IMR-90 (cell line): ENCODE measurements at regions not wholly inside any gene's neighbourhood (a gene's known extent, or its start where the extent isn't known, plus 50 kb on each side); places are given as distances from the start of the nearest gene placed in this dataset.

ENCODE experiments used
- ATAC-seq: fragments of 200-7000 bp; cut with Tn5 transposase; 2 replicates; pipeline ENCODE4 v1.9.1; 2020; ENCODE audit warnings: low read depth, mild to moderate bottlenecking, moderate library complexity
- BruUV-seq: library from RNA; stranded (reverse); fragments of 400-500 nt; replicated peaks from 2 replicates; lab custom pipeline; 2021; lab: Mats Ljungman, UMichigan
- CTCF ChIA-PET: fragments of 300-600 bp; formaldehyde crosslinking; extraction: SDS; loops from one replicate; lab custom pipeline; 2021; ENCODE audit warnings: antibody characterized with exemption; lab: Yijun Ruan, JAX
- POLR2A ChIA-PET: fragments of 300-600 bp; sonication (Branson Sonifier 250); formaldehyde crosslinking; loops from one replicate; lab custom pipeline; 2022; ENCODE audit warnings: antibody characterized with exemption; ENCODE audit not compliant: unreplicated experiment; lab: Charles Lee
- DNase-seq: peaks from one replicate; pipeline ENCODE4 v3.0.0; 2013
- H2AFZ ChIP-seq: replicated peaks from 2 replicates; pipeline ENCODE3; 2013; ENCODE audit warnings: low read length, mild to moderate bottlenecking; ENCODE audit not compliant: poor library complexity
- H2AK5ac ChIP-seq: 2 replicates; pipeline ENCODE4 v1.6.1; 2013; ENCODE audit warnings: low read depth, low read length, inconsistent platforms
- H2AK9ac ChIP-seq: replicated peaks from 2 replicates; pipeline ENCODE3; 2013; ENCODE audit warnings: mild to moderate bottlenecking, low read depth, low read length, moderate library complexity; ENCODE audit not compliant: poor library complexity
- H2BK120ac ChIP-seq: 2 replicates; pipeline ENCODE4 v1.6.1; 2013; ENCODE audit warnings: low read depth, low read length, inconsistent platforms
- H2BK15ac ChIP-seq: 3 replicates; pipeline ENCODE4 v1.6.1; 2013; ENCODE audit warnings: low read depth, low read length, inconsistent platforms
- H2BK20ac ChIP-seq: 2 replicates; pipeline ENCODE4 v1.6.1; 2013; ENCODE audit warnings: low read depth, mild to moderate bottlenecking, inconsistent platforms, low read length, moderate library complexity
- H2BK5ac ChIP-seq: 2 replicates; pipeline ENCODE4 v1.6.1; 2013; ENCODE audit warnings: mild to moderate bottlenecking, low read depth, low read length, inconsistent platforms; ENCODE audit not compliant: poor library complexity, severe bottlenecking
- H3K14ac ChIP-seq: replicated peaks from 2 replicates; pipeline ENCODE4 v1.6.1; 2013; ENCODE audit warnings: low read depth, low read length, inconsistent platforms
- H3K18ac ChIP-seq: 2 replicates; pipeline ENCODE4 v1.6.1; 2013; ENCODE audit warnings: low read depth, low read length, control low read depth
- H3K23ac ChIP-seq: 2 replicates; pipeline ENCODE4 v1.6.1; 2013; ENCODE audit warnings: low read depth, low read length, inconsistent platforms
- H3K27ac ChIP-seq: 2 replicates; pipeline ENCODE4 v1.5.1; 2013; ENCODE audit warnings: mild to moderate bottlenecking, control low read depth, low read length; ENCODE audit not compliant: insufficient read depth
- H3K27me3 ChIP-seq: 2 replicates; pipeline ENCODE4 v1.6.1; 2013; ENCODE audit warnings: low read length; ENCODE audit not compliant: control insufficient read depth, insufficient read depth
- H3K36me3 ChIP-seq: 2 replicates; pipeline ENCODE4 v1.6.1; 2013; ENCODE audit warnings: low read length, mixed read lengths; ENCODE audit not compliant: control insufficient read depth, insufficient read depth
- H3K4ac ChIP-seq: 2 replicates; pipeline ENCODE4 v1.6.1; 2013; ENCODE audit warnings: low read depth, low read length, inconsistent platforms
- H3K4me1 ChIP-seq: 2 replicates; pipeline ENCODE4 v1.6.1; 2013; ENCODE audit warnings: low read length, mixed read lengths; ENCODE audit not compliant: control insufficient read depth, insufficient read depth
- H3K4me2 ChIP-seq: 2 replicates; pipeline ENCODE4 v1.6.1; 2013; ENCODE audit warnings: low read depth, mild to moderate bottlenecking, control low read depth, low read length, moderate library complexity
- H3K4me3 ChIP-seq: 2 replicates; pipeline ENCODE4 v1.5.1; 2013; ENCODE audit warnings: low read depth, mild to moderate bottlenecking, control low read depth, low read length, moderate library complexity; ENCODE audit not compliant: insufficient read depth
- H3K56ac ChIP-seq: 2 replicates; pipeline ENCODE4 v1.6.1; 2013; ENCODE audit warnings: low read length, inconsistent platforms; ENCODE audit not compliant: insufficient read depth; ENCODE audit errors: extremely low read depth
- H3K79me1 ChIP-seq, 2 experiments: 2 replicates each; pipeline ENCODE4 v1.6.1; 2013; ENCODE audit warnings: low read length in 2 of 2, inconsistent platforms in 1 of 2, low read depth in 1 of 2
- H3K9ac ChIP-seq: 2 replicates; pipeline ENCODE4 v1.6.1; 2013; ENCODE audit warnings: low read depth, low read length, control low read depth
- H3K9me1 ChIP-seq: 2 replicates; pipeline ENCODE4 v1.6.1; 2013; ENCODE audit warnings: low read length, inconsistent platforms; ENCODE audit not compliant: insufficient read depth
- H3K9me3 ChIP-seq: 2 replicates; pipeline ENCODE4 v1.6.1; 2013; ENCODE audit warnings: low read length; ENCODE audit not compliant: control insufficient read depth, insufficient read depth
- H4K20me1 ChIP-seq: 2 replicates; pipeline ENCODE4 v1.6.1; 2013; ENCODE audit warnings: low read length, inconsistent platforms; ENCODE audit not compliant: insufficient read depth
- H4K5ac ChIP-seq: 2 replicates; pipeline ENCODE4 v1.6.1; 2013; ENCODE audit warnings: mild to moderate bottlenecking, low read depth, low read length, control low read depth
- H4K8ac ChIP-seq, 2 experiments: 2 replicates each; pipeline ENCODE4 v1.6.1; 2013; ENCODE audit warnings: low read depth in 2 of 2, low read length in 2 of 2, control low read depth in 1 of 2, inconsistent platforms in 1 of 2
- H4K91ac ChIP-seq: 2 replicates; pipeline ENCODE4 v1.6.1; 2013; ENCODE audit warnings: low read depth, low read length, inconsistent platforms; ENCODE audit not compliant: insufficient read depth
- BHLHE40 ChIP-seq: fragments of 150-350 bp; IDR thresholded peaks from 2 replicates; pipeline ENCODE4 v1.6.1; 2016; ENCODE audit warnings: mild to moderate bottlenecking, low read depth, low read length
- CEBPB ChIP-seq: IDR thresholded peaks from 2 replicates; pipeline ENCODE4 v1.6.1; 2012; ENCODE audit warnings: low read depth, low read length, improper control_type of control experiment
- CTCF ChIP-seq: conservative IDR thresholded peaks from 2 replicates; pipeline ENCODE4 v1.5.1; 2012; ENCODE audit warnings: mild to moderate bottlenecking, low read depth, low read length, improper control_type of control experiment
- MAFK ChIP-seq: IDR thresholded peaks from 2 replicates; pipeline ENCODE4 v1.6.1; 2012; ENCODE audit warnings: low read depth, low read length, improper control_type of control experiment
- RCOR1 ChIP-seq: IDR thresholded peaks from 2 replicates; pipeline ENCODE4 v1.6.1; 2012; ENCODE audit warnings: mild to moderate bottlenecking, low read length, improper control_type of control experiment; ENCODE audit not compliant: insufficient replicate concordance
- WGBS, 2 experiments: methylation state at CpG; one replicate each; pipeline versions ENCODE4 v1.1.5 to v1.1.7; 2013; ENCODE audit warnings: missing lambda C conversion rate in 2 of 2; ENCODE audit not compliant: insufficient read length in 1 of 2; ENCODE audit errors: extremely low coverage in 2 of 2; 5-methylcytosine and 5-hydroxymethylcytosine counted together
- dilution Hi-C: fragments of 300-500 bp; cut with HindIII; formaldehyde crosslinking; loops from one replicate; pipeline ENCODE4 v1.14.3; 2018; ENCODE audit warnings: low sequenced_read_pairs; ENCODE audit not compliant: unreplicated experiment
- in situ Hi-C: fragments of 300-500 bp; cut with MboI; formaldehyde crosslinking; loops from 3 replicates; pipeline ENCODE4 v1.14.3; 2019; ENCODE audit warnings: low sequenced_read_pairs, inconsistent platforms, mixed read lengths
- intact Hi-C: fragments of 100-400 bp; cut with micrococcal nuclease; formaldehyde crosslinking; loops from 2 replicates; pipeline ENCODE4 v1.10.0; 2022
- TF ChIP-seq, protein P1 (sequence below): fragments of 150-350 bp; IDR thresholded peaks from 2 replicates; pipeline ENCODE4 v1.6.1; 2017; ENCODE audit warnings: mild to moderate bottlenecking, antibody characterized with exemption, low read length, low read depth

GRCh38 chr6:4264081-4264480 is 128.7 kb upstream of the ECI2 start:
- no peak overlapping the region for H2BK20ac ChIP-seq
- H4K20me1 ChIP-seq, result no peaks in the 10 kb centered on the region
- no peak overlapping the region for H3K4me3 ChIP-seq
- dilution Hi-C loops, result no loop called here
- no TSS peak for BruUV-seq
- H3K9ac ChIP-seq, result no peak overlapping the region
- no peak overlapping the region for H2AFZ ChIP-seq
- H3K4me1 ChIP-seq, result no peaks in the 10 kb centered on the region; the same call in 1 of the 2 replicates
- H3K14ac ChIP-seq, result no peak overlapping the region
- H2BK15ac ChIP-seq, result no peak overlapping the region
- H2AK9ac ChIP-seq, result no peak overlapping the region
- in situ Hi-C loops, result no loop called here
- DNase-seq, result no peak
- no peak overlapping the region for H3K18ac ChIP-seq
- no peak overlapping the region for H2BK5ac ChIP-seq
- no peak overlapping the region for H3K56ac ChIP-seq
- H3K9me3 ChIP-seq, result peaks cover 4% of the 10 kb centered on the region
- no peak for TF ChIP-seq CTCF
- TF ChIP-seq BHLHE40, result no peak
- no peak for TF ChIP-seq MAFK
- no peak for TF ChIP-seq RCOR1
- TF ChIP-seq, protein P1, sequence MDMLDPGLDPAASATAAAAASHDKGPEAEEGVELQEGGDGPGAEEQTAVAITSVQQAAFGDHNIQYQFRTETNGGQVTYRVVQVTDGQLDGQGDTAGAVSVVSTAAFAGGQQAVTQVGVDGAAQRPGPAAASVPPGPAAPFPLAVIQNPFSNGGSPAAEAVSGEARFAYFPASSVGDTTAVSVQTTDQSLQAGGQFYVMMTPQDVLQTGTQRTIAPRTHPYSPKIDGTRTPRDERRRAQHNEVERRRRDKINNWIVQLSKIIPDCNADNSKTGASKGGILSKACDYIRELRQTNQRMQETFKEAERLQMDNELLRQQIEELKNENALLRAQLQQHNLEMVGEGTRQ, result no peak
- no peak for TF ChIP-seq CEBPB
- no peak overlapping the region for H3K4me2 ChIP-seq
- no peak overlapping the region for H4K91ac ChIP-seq
- H2AK5ac ChIP-seq, result no peak overlapping the region
- peaks cover 11% of the 10 kb centered on the region for H3K27me3 ChIP-seq
- no peak overlapping the region for H3K23ac ChIP-seq
- intact Hi-C loops, result no loop called here
- no peak overlapping the region for H3K27ac ChIP-seq
- H3K9me1 ChIP-seq, result no peaks in the 10 kb centered on the region
- no peak overlapping the region for H4K8ac ChIP-seq
- H3K36me3 ChIP-seq, result no peaks in the 10 kb centered on the region
- no peak overlapping the region for H3K4ac ChIP-seq
- H2BK120ac ChIP-seq, result no peak overlapping the region
- no peaks in the 10 kb centered on the region for H3K79me1 ChIP-seq
- WGBS, 2 experiments, result no CpG with 5 or more reads among the region's 3 CpGs
- ATAC-seq, result no peak
- H4K5ac ChIP-seq, result no peak overlapping the region
- ChIA-PET POLR2A (no interaction called here), CTCF (interaction anchor here (0.6 to 1.6 kb wide), 2 partner anchors 10 to 17 kb away, joined by 3 to 10 read pairs; no protein-coding TSS in a partner anchor)
